GM18951 (cell line): ENCODE measurements at regions not wholly inside any gene's neighbourhood (a gene's known extent, or its start where the extent isn't known, plus 50 kb on each side); places are given as distances from the start of the nearest gene placed in this dataset.
"Not testable (repeated sequence)": the region's sequence is repeated elsewhere in the genome, so short reads cannot be mapped to it uniquely, and the experiment has no call there.

Experiments
- POLR2A ChIP-seq: IDR thresholded peaks from 4 replicates; pipeline ENCODE4 v1.6.1; 2011; ENCODE audit warnings: mild to moderate bottlenecking; ENCODE audit not compliant: insufficient read length, insufficient read depth; ENCODE audit errors: extremely low read depth
- in situ Hi-C: fragments of 300-500 bp; cut with MboI; formaldehyde crosslinking; loops from one replicate; pipeline ENCODE4 v1.12.0; 2022; ENCODE audit warnings: low sequenced_read_pairs, mixed read lengths, inconsistent platforms; ENCODE audit not compliant: unreplicated experiment

DNA sequence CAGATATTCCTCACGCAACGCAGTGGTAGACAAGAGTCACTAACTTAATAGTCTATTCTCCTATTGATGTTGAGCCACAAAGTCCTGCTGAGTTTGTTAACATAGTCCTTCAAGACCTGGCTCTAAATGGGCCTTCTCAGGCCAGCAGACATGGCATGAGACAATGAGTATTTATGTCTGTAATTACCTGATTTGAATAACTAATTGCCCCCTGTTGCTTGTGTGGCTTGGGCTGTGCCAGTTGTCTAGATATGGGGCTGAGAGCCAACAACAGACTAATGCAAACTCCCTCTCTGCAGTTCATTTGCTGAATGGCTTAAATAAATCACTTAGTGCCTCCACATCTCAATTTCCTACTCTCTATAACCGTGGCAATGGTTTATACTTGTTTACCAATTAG, 65.5 kb upstream of the VWC2 start:
- TF ChIP-seq POLR2A: no peak
- in situ Hi-C loops: no loop called here

DNA sequence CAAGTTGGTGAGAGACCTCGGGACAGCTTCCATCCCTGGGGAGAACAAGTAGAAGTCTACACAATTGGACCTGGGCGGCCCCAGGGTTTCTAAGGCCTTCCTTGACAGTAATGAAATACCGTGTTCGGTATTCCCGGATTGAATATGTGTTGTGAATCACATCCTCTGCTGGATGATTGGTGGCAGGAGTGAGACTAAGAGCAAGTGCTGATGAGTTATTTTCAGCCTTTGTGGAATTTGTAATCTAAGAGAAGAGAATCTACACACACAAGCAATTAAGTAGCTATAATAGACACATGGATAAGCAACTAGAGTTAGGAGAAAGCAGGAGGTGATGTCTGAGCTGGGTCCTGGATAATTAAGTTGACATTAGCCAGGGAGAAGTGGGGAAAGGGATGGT, 64.8 kb upstream of the VWC2 start:
- in situ Hi-C loops: no loop called here
- no peak for TF ChIP-seq POLR2A

DNA sequence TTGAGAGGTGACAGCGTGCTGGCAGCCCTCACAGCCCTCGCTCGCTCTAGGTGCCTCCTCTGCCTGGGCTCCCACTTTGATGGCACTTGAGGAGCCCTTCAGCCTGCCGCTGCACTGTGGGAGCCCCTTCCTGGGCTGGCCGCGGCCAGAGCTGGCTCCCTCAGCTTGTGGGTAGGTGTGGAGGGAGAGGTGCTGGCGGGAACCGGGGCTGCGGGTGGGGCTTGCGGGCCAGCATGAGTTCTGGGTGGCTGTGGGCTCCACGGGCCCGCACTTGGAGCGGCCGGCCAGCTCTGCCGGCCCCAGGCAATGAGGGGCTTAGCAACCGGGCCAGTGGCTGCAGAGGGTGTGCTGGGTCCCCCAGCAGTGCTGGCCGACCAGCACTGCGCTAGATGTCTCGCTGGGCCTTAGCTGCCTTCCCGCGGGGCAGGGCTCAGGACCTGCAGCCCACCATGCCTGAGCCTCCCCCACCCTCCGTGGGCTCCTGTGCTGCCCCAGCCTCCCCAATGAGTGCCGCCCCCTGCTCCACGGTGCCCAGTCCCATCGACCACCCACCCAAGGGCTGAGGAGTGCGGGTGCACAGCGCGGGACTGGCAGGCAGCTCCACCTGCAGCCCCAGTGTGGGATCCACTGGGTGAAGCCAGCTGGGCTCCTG, 62.2 kb upstream of the VWC2 start:
- in situ Hi-C loops: not testable (repeated sequence)

GRCh38 chr7:49714182-49714581, 59.3 kb upstream of the VWC2 start:
- no peak for TF ChIP-seq POLR2A
- in situ Hi-C loops: no loop called here

DNA sequence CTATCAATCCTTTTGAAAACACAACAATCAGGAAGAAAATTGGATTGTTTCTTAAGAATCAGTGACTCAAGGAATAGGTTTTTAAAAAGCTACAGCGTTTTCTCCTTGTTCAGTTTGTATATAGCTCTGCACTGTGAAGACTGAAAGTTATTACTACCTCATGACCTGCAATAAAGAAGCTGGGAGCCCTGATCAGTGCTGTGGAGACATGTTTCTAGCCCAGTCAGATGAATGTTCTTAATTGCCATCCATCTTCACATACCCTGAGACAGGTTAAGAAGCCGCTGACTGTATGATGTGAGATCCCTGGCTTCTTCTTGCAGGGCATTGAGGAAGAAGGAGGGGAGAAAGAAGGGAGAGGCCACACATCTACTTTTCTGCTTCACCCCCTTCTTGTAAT, 58.0 kb upstream of the VWC2 start:
- no peak for TF ChIP-seq POLR2A
- in situ Hi-C loops: no loop called here

DNA sequence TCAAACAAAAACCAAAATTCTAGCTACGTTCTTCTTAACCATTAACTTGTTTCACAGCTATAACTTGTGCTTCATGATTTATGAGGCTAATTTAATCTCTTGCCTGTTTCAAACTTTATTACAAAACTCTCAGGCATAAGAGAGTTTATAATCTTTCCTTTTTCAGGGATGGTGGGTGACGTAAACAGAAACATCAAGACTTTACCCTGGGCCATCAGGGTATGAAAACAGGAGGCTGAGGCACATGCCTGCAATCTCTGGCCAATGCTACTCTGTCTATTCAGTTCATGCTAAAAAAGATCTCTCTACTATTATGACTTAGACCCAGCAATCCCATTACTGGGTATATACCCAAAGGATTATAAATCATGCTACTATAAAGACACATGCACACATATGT, 55.9 kb upstream of the VWC2 start:
- in situ Hi-C loops: no loop called here
- no peak for TF ChIP-seq POLR2A

GRCh38 chr7:49718760-49719159, 54.7 kb upstream of the VWC2 start:
- in situ Hi-C loops: no loop called here
- TF ChIP-seq POLR2A: no peak

- in situ Hi-C loops: no loop called here
- TF ChIP-seq POLR2A: no peak
These were observed 52.0 kb upstream of the VWC2 start for GRCh38 chr7:49721441-49721840.
